Stimulated activated memory B cell treated with anti-CD40 and anti-IgM and Interleukin-4, amounts not matched to agents 10 μg/mL and 1 μg/mL and 100 μg/mL, for 72 hours (primary cell): ENCODE measurements at regions not wholly inside any gene's neighbourhood (a gene's known extent, or its start where the extent isn't known, plus 50 kb on each side); places are given as distances from the start of the nearest gene placed in this dataset.
A peak's percentile ranks its signal among the peaks of the same experiment; 100 is the strongest.
"Not testable (repeated sequence)": the region's sequence is repeated elsewhere in the genome, so short reads cannot be mapped to it uniquely, and the experiment has no call there.

Source experiments
- ATAC-seq: fragments of 150-1000 bp; cut with Tn5 transposase; 2 replicates; pipeline ENCODE4 v1.10.0; 2021
- H3K27ac Mint-ChIP-seq: one replicate; pipeline ENCODE4 v1.8.0; 2022; ENCODE audit warnings: mild to moderate bottlenecking, mixed read lengths
- H3K27me3 Mint-ChIP-seq: one replicate; pipeline ENCODE4 v1.8.0; 2022; ENCODE audit warnings: mixed read lengths
- H3K36me3 Mint-ChIP-seq: one replicate; pipeline ENCODE4 v1.8.0; 2022; ENCODE audit warnings: mixed read lengths
- H3K4me1 Mint-ChIP-seq: one replicate; pipeline ENCODE4 v1.8.0; 2022; ENCODE audit warnings: mixed read lengths
- H3K4me3 Mint-ChIP-seq: one replicate; pipeline ENCODE4 v1.8.0; 2022; ENCODE audit warnings: mild to moderate bottlenecking, moderate library complexity, mixed read lengths
- H3K9me3 Mint-ChIP-seq: one replicate; pipeline ENCODE4 v1.8.0; 2022; ENCODE audit warnings: mixed read lengths

DNA sequence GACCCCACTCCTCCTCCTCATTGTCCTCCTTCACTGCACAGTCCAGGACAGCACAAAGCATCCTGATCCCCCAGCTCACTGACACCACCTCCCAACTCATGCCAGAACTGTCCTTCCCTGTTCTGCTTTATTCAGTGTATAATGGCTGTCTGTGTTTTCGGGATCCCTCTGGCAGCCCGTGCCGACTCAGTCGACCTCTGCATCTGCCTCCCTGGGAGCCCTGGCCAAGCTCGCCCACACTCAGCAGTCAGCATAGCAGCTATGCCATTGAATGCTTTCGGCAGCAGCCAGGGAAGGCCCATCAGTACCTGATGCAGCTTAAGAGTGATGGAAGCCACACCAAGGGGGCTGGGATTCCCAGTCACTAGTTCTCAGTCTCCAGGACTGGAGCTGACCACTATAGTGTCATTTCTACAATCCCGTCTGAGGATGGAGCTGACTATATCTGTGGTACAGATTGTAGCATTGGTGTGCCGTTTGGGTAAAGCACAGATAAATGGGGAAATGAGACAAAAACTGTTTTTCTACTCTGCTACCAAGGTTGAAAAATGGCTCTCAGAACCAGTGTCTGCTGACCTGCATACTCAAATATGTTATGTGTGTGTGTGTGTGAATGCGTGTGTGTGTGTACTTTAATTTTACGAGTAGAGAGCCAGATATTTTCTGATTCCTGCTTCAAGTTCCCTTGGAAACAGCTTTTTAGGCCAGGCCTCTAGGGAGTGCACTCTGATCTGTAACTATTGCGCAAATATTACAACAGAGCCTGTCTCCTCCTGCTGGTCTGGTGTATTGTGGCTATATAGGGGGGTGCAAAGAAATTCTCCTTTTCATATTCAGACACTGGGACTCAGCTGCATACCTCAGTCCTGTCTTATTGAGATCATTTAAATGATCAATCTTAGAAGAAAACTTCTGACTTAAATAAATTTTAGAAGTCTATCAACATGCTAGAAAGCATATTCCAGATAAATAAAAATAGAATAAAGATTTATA lies 78.8 kb upstream of the TOP3B start:
- no peak for ATAC-seq
- Mint-ChIP-seq H3K36me3 (no peaks in the 10 kb centered on the region), H3K4me1 (peaks cover 41% of the 10 kb centered on the region), H3K27me3 (no peaks in the 10 kb centered on the region), H3K4me3 (peak overlapping the region; percentile 12), H3K9me3 (no peaks in the 10 kb centered on the region), H3K27ac (peak overlapping the region; percentile 58)

DNA sequence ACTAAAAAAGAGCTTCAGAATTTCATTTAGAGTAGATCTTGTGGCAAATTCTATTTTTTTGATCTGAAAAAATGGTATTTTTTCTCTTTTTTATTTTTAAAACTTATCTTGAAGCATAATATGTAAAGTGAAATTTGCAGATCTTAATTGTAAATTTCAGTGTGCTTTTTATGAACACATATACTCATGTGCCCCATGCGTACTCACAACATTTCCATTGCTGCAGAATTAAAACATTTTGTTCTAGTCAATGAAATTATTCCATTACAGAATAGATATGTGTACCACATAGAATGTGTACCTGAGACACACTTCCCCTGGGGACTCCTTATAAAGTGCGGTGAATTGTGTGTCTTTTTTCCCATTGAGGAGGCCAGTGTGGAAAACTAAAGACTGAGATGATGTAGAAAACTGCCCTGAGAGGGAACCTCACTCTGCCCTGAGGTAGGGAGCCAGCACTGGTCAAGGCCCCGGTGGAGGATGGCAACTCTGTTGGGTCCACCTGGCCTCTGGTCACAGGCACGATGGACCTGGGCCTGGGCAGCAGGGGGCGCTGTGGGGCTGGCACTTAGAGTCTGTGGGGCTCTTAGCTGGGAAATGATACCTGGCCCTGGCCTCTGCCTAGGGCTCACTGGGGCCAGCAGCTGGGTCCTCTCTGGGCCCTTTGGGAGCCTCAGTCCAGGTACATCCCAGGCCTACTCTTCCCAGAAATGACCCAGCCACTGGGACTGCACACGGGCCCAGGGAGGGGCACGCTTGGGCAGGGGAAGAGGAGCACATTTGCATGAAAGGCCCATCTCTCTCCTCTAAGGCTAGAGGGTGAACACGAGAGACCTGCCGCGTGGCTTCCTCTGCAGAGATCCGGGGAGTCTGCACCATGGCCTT lies 77.9 kb upstream of the TOP3B start:
- Mint-ChIP-seq H3K4me3 (no peak overlapping the region), H3K4me1 (peaks cover 41% of the 10 kb centered on the region), H3K27ac (peak overlapping the region; percentile 58), H3K9me3 (no peaks in the 10 kb centered on the region), H3K27me3 (no peaks in the 10 kb centered on the region), H3K36me3 (no peaks in the 10 kb centered on the region)
- ATAC-seq = peak; percentile 82

DNA sequence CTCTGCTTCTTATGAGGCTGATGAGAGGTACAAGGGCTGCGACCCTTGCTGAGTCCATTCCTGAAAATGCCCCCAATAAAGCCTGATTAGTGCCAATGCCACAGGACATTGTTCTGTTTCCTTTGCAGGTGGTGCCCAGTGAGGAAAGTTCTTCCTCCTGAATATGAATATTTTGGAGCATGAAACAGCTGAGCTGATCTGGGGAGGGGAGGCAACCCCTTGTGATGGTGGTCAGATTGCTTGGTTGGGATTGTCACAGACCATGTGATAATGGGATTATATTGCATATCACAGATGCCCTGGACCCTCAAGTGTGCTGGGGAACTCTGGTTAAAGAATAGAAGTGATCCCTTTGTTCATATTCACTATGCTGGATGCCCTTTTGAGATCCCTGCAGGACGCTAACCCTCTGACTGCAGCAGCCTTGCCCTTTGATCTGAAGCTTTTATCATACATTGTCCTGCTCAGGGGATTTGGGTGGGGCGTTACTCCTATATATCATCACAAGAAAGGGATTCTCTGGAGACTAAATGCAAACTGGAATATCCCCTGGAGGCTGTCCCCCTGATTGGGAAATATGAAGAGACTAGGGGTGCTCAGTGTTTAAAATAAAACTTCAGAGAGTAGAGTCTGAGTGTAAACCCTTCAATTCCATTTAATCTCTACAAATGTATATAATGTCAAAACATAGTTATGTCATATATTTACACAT lies 76.9 kb upstream of the TOP3B start:
- H3K9me3 Mint-ChIP-seq = no peaks in the 10 kb centered on the region
- H3K36me3 Mint-ChIP-seq = no peaks in the 10 kb centered on the region
- no peak overlapping the region for H3K4me3 Mint-ChIP-seq
- H3K27ac Mint-ChIP-seq = peak overlapping the region; percentile 87
- H3K27me3 Mint-ChIP-seq = no peaks in the 10 kb centered on the region
- no peak for ATAC-seq
- H3K4me1 Mint-ChIP-seq = peaks cover 41% of the 10 kb centered on the region

DNA sequence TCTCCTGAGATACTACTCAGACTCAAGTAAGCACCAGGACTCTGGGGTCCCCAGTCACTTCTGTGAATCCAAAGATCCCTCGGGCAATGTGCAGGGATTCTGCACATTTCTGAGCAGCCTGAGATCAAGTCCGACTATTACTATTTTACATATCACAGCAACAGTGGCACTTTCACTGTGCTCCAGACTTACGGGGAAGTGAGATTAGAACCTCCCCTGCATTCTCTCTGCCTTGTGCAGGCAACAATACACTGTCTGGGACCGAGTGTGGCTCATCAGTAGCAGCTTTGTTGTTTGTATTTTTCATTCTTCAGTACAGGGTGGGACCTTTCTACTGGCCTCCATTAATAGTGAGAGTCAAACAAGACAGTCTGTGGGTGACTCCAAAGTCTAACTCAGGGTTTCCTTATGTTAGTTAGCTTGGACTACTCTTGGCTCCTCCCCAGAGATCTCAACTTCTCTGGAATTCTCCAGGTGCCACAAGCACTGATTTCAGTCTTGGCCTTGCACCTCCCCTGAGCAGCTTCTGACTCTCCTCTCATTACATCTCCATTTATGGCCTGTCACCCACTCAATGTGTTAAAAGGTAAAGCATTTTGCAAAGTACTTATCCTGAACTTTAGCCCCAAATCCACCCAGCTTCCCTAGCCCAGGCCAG lies 76.2 kb upstream of the TOP3B start:
- Mint-ChIP-seq H3K27ac (peak overlapping the region; percentile 87), H3K4me3 (peak overlapping the region; percentile 51), H3K4me1 (peaks cover 41% of the 10 kb centered on the region), H3K36me3 (no peaks in the 10 kb centered on the region), H3K9me3 (no peaks in the 10 kb centered on the region), H3K27me3 (no peaks in the 10 kb centered on the region)
- ATAC-seq = peak; percentile 96

DNA sequence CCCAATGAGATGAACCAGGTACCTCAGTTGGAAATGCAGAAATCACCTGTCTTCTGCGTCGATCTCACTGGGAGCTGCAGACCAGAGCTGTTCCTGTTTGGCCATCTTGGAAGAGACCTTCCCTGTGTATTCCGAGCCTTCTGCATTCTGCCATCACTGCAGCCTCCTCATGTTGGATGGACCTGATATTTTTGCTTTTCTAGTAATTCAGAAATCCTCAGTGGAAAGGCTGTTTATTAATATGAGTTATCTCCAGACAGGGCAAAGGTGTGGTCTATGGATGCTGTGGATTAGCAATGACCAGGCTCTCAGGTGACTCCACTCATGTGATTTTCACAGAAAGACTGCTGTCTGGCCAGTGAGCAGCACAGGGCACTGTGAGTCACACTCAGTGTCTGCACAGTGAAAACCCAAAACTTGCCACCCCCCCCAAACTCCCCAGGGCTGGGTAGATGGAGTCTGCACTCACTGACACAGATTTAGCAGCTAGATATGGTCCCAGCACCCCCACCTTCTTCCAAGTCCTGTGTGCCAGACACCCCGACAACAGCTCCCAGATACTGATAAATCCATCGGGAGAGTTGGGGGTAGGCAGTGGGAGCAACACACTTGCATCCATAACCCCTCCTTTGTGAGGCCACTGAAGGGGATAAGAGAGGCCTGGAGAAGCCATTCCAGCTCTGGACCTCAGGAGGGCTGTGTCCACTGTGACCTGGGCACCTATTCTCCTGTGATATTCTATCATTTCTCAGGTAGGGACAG lies 75.2 kb upstream of the TOP3B start:
- H3K4me3 Mint-ChIP-seq = peak overlapping the region; percentile 51
- ATAC-seq = no peak
- H3K9me3 Mint-ChIP-seq = no peaks in the 10 kb centered on the region
- no peaks in the 10 kb centered on the region for H3K36me3 Mint-ChIP-seq
- no peaks in the 10 kb centered on the region for H3K27me3 Mint-ChIP-seq
- peak overlapping the region; percentile 87 for H3K27ac Mint-ChIP-seq
- peaks cover 41% of the 10 kb centered on the region for H3K4me1 Mint-ChIP-seq

DNA sequence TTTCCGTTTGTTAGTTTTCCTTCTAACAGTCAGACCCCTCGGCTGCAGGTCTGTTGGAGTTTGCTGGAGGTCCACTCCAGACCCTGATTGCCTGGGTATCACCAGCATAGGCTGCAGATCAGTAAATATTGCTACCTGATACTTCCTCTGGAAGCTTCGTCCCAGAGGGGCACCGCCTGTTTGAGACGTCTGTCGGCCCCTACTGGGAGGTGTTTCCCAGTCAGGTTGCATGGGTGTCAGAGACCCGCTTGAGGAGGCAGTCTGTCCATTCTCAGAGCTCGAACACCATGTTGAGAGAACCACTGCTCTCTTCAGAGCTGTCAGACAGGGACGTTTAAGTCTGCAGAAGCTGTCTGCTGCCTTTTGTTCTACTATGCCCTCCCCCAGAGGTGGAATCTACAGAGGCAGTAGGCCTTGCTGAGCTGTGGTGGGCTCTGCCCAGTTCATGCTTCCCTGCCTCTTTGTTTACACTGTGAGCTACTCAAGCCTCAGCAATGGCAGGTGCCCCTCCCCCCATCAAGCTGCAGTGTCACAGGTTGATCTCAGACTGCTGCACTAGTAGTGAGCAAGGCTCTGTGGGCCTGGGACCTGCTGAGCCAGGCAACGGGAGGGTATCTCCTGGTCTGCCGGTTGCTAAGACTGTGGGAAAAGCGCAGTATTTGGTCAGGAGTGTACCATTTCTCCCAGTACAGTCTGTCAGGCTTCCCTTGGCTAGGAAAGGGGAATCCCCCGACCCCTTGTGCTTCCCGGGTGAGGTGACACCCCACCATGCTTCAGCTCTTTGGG lies 74.4 kb upstream of the TOP3B start:
- not testable (repeated sequence) for H3K27me3 Mint-ChIP-seq, H3K4me3 Mint-ChIP-seq, ATAC-seq, H3K9me3 Mint-ChIP-seq, H3K36me3 Mint-ChIP-seq
- H3K4me1 Mint-ChIP-seq = peaks cover 41% of the 10 kb centered on the region
- H3K27ac Mint-ChIP-seq = peak overlapping the region; percentile 87

DNA sequence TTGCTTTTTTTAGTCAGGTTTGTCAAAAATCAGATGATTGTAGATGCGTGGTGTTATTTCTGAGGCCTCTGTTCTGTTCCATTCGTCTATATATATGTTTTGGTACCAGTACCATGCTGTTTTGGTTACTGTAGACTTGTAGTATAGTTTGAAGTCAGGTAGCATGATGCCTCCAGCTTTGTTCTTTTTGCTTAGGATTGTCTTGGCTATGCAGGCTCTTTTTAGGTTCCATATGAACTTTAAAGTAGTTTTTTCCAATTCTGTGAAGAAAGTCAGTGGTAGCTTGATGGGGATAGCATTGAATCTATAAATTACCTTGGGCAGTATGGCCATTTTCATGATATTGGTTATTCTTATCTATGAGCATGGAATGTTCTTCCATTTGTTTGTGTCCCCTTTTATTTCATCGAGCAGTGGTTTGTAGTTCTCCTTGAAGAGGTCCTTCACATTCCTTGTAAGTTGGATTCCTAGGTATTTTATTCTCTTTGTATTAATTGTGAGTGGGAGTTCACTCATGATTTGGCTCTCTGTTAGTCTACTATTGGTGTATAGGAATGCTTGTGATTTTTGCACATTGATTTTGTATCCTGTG lies 70.1 kb upstream of the TOP3B start:
- H3K4me1 Mint-ChIP-seq, H3K36me3 Mint-ChIP-seq, H3K27me3 Mint-ChIP-seq, H3K9me3 Mint-ChIP-seq, ATAC-seq, H3K4me3 Mint-ChIP-seq, H3K27ac Mint-ChIP-seq: not testable (repeated sequence)

DNA sequence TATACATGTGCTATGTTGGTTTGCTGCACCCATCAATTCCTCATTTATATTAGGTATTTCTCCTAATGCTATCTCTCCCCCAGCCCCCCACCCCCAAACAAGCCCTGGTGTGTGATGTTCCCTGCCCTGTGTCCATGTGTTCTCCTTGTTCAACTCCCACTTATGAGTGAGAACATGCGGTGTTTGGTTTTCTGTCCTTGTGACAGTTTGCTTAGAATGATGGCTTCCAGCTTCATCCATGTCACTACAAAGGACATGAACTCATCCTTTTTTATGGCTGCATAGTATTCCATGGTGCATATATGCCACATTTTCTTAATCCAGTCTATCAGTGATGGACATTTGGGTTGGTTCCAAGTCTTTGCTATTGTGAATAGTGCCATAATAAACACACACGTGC lies 68.4 kb upstream of the TOP3B start:
- ATAC-seq, H3K27ac Mint-ChIP-seq, H3K36me3 Mint-ChIP-seq, H3K9me3 Mint-ChIP-seq, H3K27me3 Mint-ChIP-seq, H3K4me3 Mint-ChIP-seq: not testable (repeated sequence)
- peaks cover 18% of the 10 kb centered on the region for H3K4me1 Mint-ChIP-seq

DNA sequence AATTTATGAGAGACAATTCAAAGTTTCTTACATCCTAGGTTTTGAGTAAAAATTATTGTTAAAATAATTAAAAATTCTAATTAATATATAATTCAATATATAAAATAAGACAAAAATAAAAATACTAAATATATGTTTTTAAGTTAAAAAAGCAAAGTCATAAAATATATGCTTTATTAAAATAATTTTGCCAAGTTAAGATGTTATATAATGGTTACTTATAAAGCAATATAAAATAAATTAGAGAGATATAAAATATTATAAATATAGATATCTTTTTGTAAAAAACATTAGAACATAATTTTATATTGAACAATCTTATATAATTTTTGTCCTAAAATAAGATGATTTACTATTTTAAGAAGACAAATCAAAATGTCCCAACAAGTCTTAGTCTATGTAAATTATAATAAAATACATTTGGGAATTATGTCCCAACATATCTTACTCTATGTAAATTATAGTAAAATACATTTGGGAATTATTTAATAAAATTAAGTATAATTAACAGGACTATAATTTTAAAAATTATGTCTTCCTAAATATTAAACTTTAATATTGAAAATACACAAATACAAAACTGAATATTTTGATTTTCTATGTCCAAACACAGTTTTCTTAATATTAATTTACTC lies 67.7 kb upstream of the TOP3B start:
- H3K4me1 Mint-ChIP-seq = peaks cover 24% of the 10 kb centered on the region
- no peak for ATAC-seq
- no peak overlapping the region for H3K4me3 Mint-ChIP-seq
- H3K36me3 Mint-ChIP-seq = no peaks in the 10 kb centered on the region
- no peaks in the 10 kb centered on the region for H3K9me3 Mint-ChIP-seq
- no peak overlapping the region for H3K27ac Mint-ChIP-seq
- H3K27me3 Mint-ChIP-seq = no peaks in the 10 kb centered on the region

DNA sequence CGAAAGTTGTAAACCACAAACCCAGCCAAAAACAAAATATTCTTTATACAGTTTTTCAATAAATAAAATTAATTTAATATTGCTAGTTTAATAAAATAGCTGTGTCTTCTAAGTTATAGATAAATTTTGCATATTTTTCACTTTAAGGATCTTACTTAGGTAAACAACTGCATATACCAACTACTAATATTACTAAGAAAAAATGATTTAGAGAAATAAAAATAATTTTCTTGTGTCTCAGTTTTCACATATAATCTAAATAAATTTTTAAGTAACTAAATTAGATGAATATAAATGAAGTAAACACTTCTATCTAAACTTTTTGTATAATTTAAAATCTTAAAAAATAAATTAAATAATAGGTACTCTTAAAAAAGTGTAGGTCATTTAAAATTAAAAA lies 67.1 kb upstream of the TOP3B start:
- Mint-ChIP-seq H3K27me3 (no peaks in the 10 kb centered on the region), H3K9me3 (no peaks in the 10 kb centered on the region), H3K27ac (no peak overlapping the region), H3K36me3 (no peaks in the 10 kb centered on the region), H3K4me1 (peaks cover 29% of the 10 kb centered on the region), H3K4me3 (no peak overlapping the region)
- ATAC-seq = no peak

DNA sequence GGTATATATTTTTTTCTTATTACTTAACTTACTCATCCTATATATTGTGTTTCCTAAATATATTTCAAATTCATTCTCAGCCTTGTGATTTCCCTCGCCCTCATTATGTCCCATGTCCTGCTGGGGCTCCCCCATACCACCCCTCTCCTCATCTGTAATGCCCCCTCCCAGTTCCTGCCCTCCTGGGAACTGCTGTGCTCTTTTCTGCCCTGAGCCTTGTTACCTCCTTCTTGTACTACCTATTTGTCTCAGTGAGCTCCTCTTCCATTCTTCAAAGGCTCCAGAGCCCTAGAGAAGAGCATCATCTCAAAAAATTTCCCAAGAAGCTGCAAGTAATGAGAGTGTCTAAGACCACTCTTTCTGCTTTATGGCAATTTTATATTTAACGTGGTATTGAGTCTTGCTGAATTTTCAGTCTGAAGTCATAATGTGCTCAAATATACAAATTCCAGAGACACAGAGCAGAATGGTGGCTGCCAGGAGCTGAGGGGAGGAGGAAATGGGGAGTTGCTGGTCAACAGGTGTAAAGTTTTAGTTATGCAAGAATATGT lies 66.5 kb upstream of the TOP3B start:
- Mint-ChIP-seq H3K4me3 (no peak overlapping the region), H3K36me3 (no peaks in the 10 kb centered on the region), H3K4me1 (peaks cover 36% of the 10 kb centered on the region), H3K27me3 (no peaks in the 10 kb centered on the region), H3K9me3 (no peaks in the 10 kb centered on the region), H3K27ac (peak overlapping the region; percentile 23)
- no peak for ATAC-seq

DNA sequence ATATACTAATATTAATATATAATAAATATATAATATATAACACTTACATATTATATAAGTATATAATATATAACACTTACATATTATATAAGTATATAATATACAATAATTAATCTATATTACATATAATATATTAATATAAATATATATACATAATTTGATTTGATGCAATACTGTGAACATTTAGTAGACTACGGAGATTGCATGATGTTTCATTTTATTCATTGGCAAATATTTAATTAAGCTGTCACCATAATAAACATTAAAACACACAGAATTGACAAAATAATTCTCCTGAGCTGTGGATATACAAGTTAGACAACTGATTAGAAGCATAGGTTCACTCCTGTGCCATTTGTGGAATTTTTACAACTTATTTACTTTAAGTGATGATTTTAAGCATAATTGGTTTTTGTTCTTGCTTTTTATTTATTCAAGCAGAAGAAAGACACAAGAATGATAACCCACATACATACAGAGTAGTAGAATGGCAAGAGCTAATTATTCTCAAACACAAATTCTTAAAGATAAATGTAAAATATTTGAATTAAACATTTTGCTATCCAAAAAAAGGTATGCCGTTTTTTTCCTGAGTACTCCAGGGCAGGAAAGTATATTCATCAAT lies 65.8 kb upstream of the TOP3B start:
- Mint-ChIP-seq H3K4me1 (peaks cover 42% of the 10 kb centered on the region), H3K27me3 (no peaks in the 10 kb centered on the region), H3K36me3 (no peaks in the 10 kb centered on the region), H3K4me3 (no peak overlapping the region), H3K9me3 (no peaks in the 10 kb centered on the region), H3K27ac (peak overlapping the region; percentile 23)
- no peak for ATAC-seq
